GM21619 (cell line): ENCODE measurements at regions not wholly inside any gene's neighbourhood (a gene's known extent, or its start where the extent isn't known, plus 50 kb on each side); places are given as distances from the start of the nearest gene placed in this dataset.

Experiments used
- ATAC-seq: cut with Tn5 transposase; IDR thresholded peaks from one replicate; pipeline ENCODE4 v1.9.1; 2021; ENCODE audit not compliant: unreplicated experiment

GRCh38 chr1:235027076-235027861, 101.4 kb downstream of the TOMM20 start:
- no peak for ATAC-seq

GRCh38 chr1:235025422-235025984, 103.1 kb downstream of the TOMM20 start:
- no peak for ATAC-seq

GRCh38 chr1:235024711-235025421, 103.8 kb downstream of the TOMM20 start:
- no peak for ATAC-seq

GRCh38 chr1:235023711-235024439, 104.8 kb downstream of the TOMM20 start:
- ATAC-seq, result no peak

GRCh38 chr1:235022981-235023710, 105.5 kb downstream of the TOMM20 start:
- ATAC-seq, result peak; percentile 66

GRCh38 chr1:235022341-235022980, 106.2 kb downstream of the TOMM20 start:
- ATAC-seq, result no peak

GRCh38 chr1:235021815-235022214, 106.8 kb downstream of the TOMM20 start:
- ATAC-seq, result no peak

GRCh38 chr1:235021321-235021720, 107.3 kb downstream of the TOMM20 start:
- ATAC-seq, result no peak

GRCh38 chr1:235019961-235020360, 108.7 kb downstream of the TOMM20 start:
- ATAC-seq, result no peak

- ATAC-seq, result no peak
These were observed 109.2 kb downstream of the TOMM20 start for GRCh38 chr1:235019471-235019870.

- no peak for ATAC-seq
These were observed 109.8 kb downstream of the TOMM20 start for GRCh38 chr1:235018720-235019444.

- ATAC-seq, result no peak
These were observed 110.5 kb downstream of the TOMM20 start for GRCh38 chr1:235018161-235018560.

GRCh38 chr1:235017719-235018118, 110.9 kb downstream of the TOMM20 start:
- no peak for ATAC-seq

- ATAC-seq, result no peak
These were observed 111.4 kb downstream of the TOMM20 start for GRCh38 chr1:235017191-235017590.

GRCh38 chr1:235015291-235015985, 113.2 kb downstream of the TOMM20 start:
- ATAC-seq, result peak; percentile 31

- no peak for ATAC-seq
These were observed 113.9 kb downstream of the TOMM20 start for GRCh38 chr1:235014756-235015155.

- ATAC-seq, result no peak
These were observed 115.1 kb downstream of the TOMM20 start for GRCh38 chr1:235013512-235013911.

GRCh38 chr1:235012436-235013210, 116.0 kb downstream of the TOMM20 start:
- no peak for ATAC-seq
